Activated naive CD4-positive, alpha-beta T cell (primary cell): ENCODE measurements at regions not wholly inside any gene's neighbourhood (a gene's known extent, or its start where the extent isn't known, plus 50 kb on each side); places are given as distances from the start of the nearest gene placed in this dataset.

Experiments used
- DNase-seq, 4 experiments: peaks; one replicate each; lab custom pipeline; 2025; lab: John Stamatoyannopoulos, UW

DNA sequence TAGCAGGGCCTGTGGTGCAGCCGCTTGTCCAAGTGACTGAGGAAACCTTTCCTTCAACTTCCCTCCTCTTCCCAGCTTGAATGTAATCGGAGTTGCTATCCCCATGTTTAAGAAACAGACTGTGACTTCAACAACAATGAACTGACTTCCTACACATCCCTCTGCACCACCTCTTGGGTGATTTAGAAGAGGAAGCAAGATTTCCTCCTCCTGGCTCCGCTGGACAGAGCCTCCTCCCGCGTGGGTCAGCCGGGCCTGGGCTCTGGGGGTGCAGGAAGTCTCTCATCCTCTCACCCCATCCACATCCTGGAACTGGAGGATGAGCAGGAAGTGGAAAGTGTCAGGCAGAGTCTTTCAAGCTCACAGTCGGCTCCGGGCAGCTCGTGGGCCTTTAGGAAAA is 84.3 kb downstream of the GATA6 start:
- no peak for DNase-seq

DNA sequence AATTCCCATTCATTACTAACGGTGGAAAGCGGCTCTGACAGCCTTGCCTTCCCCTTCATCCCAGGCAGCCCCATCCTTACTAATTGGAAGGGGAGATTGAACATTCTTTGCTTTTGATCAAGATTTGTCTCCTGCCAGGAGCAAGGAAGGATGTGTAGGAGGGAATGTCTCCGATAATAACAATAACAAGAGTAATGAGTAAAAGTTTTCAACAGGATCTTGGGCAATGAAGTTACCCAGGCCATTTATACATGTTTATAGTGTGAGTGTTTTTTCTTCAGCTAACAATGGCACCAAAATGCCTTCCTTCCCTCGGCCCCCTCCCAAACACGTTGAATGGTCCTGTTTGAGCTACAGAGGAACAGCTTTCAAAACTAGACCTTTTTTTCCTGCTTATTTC is 83.8 kb downstream of the GATA6 start:
- DNase-seq: no peak
